ENCODE measurements at regions not wholly inside any gene's neighbourhood (a gene's known extent, or its start where the extent isn't known, plus 50 kb on each side); places are given as distances from the start of the nearest gene placed in this dataset.

DNA sequence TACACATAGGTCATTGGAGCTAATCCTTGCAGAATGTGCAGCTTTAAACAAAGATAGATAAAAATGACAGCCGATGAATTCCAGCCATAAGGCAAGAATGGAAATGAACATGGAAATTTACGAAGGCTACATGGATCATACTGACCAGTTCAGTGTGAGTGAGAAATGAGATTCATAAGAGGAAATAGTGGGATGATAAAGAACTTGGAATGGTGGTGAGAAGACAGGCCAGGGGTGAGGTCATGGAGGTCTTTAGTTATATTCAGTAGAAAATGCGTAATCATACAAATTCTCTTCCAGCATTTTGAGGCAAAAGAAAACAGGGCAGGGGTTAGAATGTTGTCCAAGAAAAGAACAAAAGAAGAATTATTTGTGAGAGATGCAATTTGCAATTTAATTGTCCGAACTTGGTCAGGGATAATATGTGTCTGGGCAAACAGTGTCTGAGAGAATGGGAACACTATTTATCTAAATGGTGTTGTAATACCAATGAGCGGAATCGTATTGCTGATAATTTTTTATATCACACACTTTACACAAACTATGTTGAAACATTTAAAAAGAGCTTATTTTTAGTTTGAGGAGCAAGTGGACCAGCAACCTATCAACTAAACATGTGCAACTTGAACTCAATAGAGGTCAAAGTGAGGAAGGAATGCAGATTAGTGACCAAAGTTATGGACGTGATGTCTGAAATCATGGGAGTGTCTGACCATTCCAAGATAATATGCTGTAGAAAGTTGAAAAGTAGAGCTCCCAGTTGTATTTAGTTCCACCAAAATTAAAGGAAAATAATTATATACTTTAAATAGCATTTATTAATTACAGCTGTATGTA, 739.0 kb upstream of the NCAM2 start:
- Histone ChIP-seq H3K4me3 (no peak overlapping the region), H3K9me3 (no peaks in the 10 kb centered on the region), H3K36me3 (no peaks in the 10 kb centered on the region), H3K27me3 (no peaks in the 10 kb centered on the region), H3K27ac (no peak overlapping the region), H3K4me1 (peaks cover 0 to 7% (median 0%) of the 10 kb centered on the region in 4 donors)
- 80 to 83% methylated on average over 7 of the region's 7 CpGs for WGBS, 2 donors
- intact Hi-C loops (cut with DNase I): no loop called here
- no peak for DNase-seq
- TF ChIP-seq POLR2AphosphoS5 (IDR thresholded peaks at IDR 0.05) (no peak), EP300 (IDR thresholded peaks at IDR 0.05) (no peak), POLR2A (IDR thresholded peaks at IDR 0.05) (no peak)
- TF ChIP-seq, protein P1, sequence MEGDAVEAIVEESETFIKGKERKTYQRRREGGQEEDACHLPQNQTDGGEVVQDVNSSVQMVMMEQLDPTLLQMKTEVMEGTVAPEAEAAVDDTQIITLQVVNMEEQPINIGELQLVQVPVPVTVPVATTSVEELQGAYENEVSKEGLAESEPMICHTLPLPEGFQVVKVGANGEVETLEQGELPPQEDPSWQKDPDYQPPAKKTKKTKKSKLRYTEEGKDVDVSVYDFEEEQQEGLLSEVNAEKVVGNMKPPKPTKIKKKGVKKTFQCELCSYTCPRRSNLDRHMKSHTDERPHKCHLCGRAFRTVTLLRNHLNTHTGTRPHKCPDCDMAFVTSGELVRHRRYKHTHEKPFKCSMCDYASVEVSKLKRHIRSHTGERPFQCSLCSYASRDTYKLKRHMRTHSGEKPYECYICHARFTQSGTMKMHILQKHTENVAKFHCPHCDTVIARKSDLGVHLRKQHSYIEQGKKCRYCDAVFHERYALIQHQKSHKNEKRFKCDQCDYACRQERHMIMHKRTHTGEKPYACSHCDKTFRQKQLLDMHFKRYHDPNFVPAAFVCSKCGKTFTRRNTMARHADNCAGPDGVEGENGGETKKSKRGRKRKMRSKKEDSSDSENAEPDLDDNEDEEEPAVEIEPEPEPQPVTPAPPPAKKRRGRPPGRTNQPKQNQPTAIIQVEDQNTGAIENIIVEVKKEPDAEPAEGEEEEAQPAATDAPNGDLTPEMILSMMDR (IDR thresholded peaks at IDR 0.05): no peak

DNA sequence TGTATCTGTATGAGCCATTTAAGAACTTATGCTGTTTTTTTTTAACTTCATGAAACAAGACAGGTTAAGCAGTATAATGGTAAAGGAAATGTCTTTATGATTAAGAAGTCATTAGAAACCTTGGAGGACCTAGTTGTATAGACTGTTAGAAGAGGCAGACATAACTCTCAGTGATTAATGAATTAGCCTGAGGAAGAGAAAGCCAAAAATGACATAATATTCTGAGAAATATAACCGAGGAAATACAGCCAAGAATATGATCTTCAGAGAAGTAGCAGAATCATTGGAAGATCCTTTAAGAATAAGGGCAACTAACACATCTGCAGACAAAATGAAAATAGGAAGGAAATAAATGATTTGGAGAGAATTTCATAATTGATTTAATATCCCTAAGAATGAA, 738.1 kb upstream of the NCAM2 start:
- TF ChIP-seq EP300 (IDR thresholded peaks at IDR 0.05) (no peak), POLR2A (IDR thresholded peaks at IDR 0.05) (no peak), POLR2AphosphoS5 (IDR thresholded peaks at IDR 0.05) (no peak)
- TF ChIP-seq, protein P1 (IDR thresholded peaks at IDR 0.05): no peak
- DNase-seq: no peak
- intact Hi-C loops (cut with DNase I): no loop called here
- no peaks in the 10 kb centered on the region for H3K27me3 ChIP-seq
- 56 to 87% methylated on average over 1 of the region's 1 CpG for WGBS, 2 donors
- H3K36me3 ChIP-seq: no peaks in the 10 kb centered on the region
- H3K27ac ChIP-seq: no peak overlapping the region
- no peak overlapping the region for H3K4me3 ChIP-seq
- no peaks in the 10 kb centered on the region for H3K9me3 ChIP-seq
- peaks cover 0 to 7% (median 0%) of the 10 kb centered on the region in 4 donors for H3K4me1 ChIP-seq

DNA sequence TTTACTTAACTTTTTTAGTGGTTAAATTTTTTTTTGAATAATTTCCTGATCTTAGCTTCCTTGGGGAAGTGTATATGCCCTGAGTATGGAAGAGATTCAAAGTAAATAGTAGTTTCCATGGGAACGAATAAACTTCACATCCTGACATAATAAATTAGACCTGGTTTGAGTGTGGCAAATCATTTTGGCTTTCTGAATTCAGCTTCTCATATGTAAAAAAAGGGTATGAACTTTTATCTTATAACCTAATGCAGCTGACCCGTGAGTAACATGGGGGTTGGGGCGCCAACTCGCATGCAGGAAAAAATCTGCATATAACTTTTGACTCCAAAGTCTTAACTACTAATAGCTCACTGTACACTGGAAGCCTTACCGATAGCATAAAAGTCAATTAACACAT, 736.8 kb upstream of the NCAM2 start:
- no peaks in the 10 kb centered on the region for H3K36me3 ChIP-seq
- intact Hi-C loops (cut with DNase I): no loop called here
- no peaks in the 10 kb centered on the region for H3K9me3 ChIP-seq
- no peaks in the 10 kb centered on the region for H3K27me3 ChIP-seq
- no peak for TF ChIP-seq POLR2AphosphoS5 (IDR thresholded peaks at IDR 0.05)
- TF ChIP-seq EP300 (IDR thresholded peaks at IDR 0.05): no peak
- TF ChIP-seq POLR2A (IDR thresholded peaks at IDR 0.05): no peak
- H3K27ac ChIP-seq: no peak overlapping the region
- H3K4me3 ChIP-seq: no peak overlapping the region
- DNase-seq: no peak
- H3K4me1 ChIP-seq: peaks cover 0 to 7% (median 0%) of the 10 kb centered on the region in 4 donors
- 40 to 64% methylated on average over 5 of the region's 5 CpGs for WGBS, 2 donors

DNA sequence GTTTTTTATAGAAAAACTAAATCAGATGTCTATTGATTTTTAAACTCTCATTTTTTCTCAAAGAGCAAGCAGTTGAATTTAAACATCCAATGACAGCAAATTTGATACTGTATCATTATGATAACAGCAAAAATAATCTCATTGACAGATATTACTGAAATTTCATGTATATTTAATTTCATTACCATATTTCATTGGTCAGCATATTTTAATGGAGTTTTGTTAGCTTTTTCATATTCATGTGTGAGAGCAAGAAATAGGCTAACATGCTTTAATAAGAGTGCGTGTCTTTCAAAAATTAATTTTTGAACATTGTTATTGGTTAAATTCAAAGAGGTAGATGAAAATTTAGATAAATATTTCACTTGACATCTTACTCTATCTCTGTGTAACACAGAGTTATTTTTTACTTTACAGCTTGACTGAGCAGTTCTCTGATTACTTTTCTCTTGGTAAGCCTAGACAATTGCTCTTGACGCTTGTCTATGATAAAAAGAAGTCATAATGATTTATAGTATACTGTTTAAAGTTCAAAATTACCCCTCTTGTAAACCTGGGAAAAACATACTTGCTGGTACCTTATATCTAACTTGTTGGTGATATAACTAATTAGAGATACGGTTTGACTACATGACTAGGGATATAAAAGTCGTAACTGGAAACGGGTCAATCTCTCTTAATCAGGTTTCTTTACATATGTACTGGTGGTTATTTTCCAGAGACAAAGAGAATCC, 732.3 kb upstream of the NCAM2 start:
- H3K36me3 ChIP-seq: no peaks in the 10 kb centered on the region
- H3K27ac ChIP-seq: no peak overlapping the region
- no peaks in the 10 kb centered on the region for H3K27me3 ChIP-seq
- intact Hi-C loops (cut with DNase I): no loop called here
- H3K4me1 ChIP-seq: no peaks in the 10 kb centered on the region
- no peaks in the 10 kb centered on the region for H3K9me3 ChIP-seq
- DNase-seq: no peak
- WGBS, 2 donors: 19 to 76% methylated on average over 5 of the region's 5 CpGs
- no peak overlapping the region for H3K4me3 ChIP-seq
- TF ChIP-seq, protein P1 (IDR thresholded peaks at IDR 0.05): no peak
- TF ChIP-seq POLR2A (IDR thresholded peaks at IDR 0.05): no peak
- no peak for TF ChIP-seq POLR2AphosphoS5 (IDR thresholded peaks at IDR 0.05)
- TF ChIP-seq EP300 (IDR thresholded peaks at IDR 0.05): no peak

DNA sequence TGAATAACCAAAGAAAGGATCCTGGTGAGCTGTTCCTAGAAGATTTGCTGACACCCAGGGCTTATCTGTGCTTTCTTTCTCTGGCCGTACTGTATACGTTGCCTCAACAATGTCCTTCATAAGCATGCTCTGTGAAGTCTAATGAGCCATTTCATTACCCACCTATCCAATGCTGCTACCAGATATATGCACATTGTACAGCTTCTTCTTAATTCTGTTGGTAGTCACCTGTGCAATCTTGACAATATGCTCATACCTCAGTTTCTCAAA, 731.8 kb upstream of the NCAM2 start:
- no peak for DNase-seq
- TF ChIP-seq EP300 (IDR thresholded peaks at IDR 0.05) (no peak), POLR2A (IDR thresholded peaks at IDR 0.05) (no peak), POLR2AphosphoS5 (IDR thresholded peaks at IDR 0.05) (no peak)
- TF ChIP-seq, protein P1 (IDR thresholded peaks at IDR 0.05): no peak
- H3K9me3 ChIP-seq: no peaks in the 10 kb centered on the region
- no peaks in the 10 kb centered on the region for H3K27me3 ChIP-seq
- no peak overlapping the region for H3K27ac ChIP-seq
- no peaks in the 10 kb centered on the region for H3K4me1 ChIP-seq
- H3K4me3 ChIP-seq: no peak overlapping the region
- 21 to 68% methylated on average over 2 of the region's 2 CpGs for WGBS, 2 donors
- H3K36me3 ChIP-seq: no peaks in the 10 kb centered on the region
- intact Hi-C loops (cut with DNase I): no loop called here
